K562 (cell line): ENCODE measurements at regions not wholly inside any gene's neighbourhood (a gene's known extent, or its start where the extent isn't known, plus 50 kb on each side); places are given as distances from the start of the nearest gene placed in this dataset.

ENCODE experiments used
- ETS2 ChIP-seq: IDR thresholded peaks from 2 replicates; pipeline ENCODE4 v1.6.1; 2016; ENCODE audit warnings: borderline replicate concordance, missing genetic modification characterization, mild to moderate bottlenecking, moderate library complexity, missing compliant biosample characterization; ENCODE audit not compliant: poor library complexity, severe bottlenecking
- HBP1 ChIP-seq: fragments of 450-650 bp; formaldehyde crosslinking; IDR thresholded peaks from 2 replicates; pipeline ENCODE4 v1.4.0; 2022; ENCODE audit warnings: missing genetic modification characterization
- KAT7 ChIP-seq: sonication (generic); formaldehyde crosslinking; IDR thresholded peaks from 2 replicates; pipeline ENCODE4 v1.8.0; 2022; ENCODE audit warnings: missing genetic modification reagents, mild to moderate bottlenecking, borderline replicate concordance
- MAX ChIP-seq: sonication (generic); formaldehyde crosslinking; IDR thresholded peaks from 2 replicates; pipeline ENCODE4 v1.9.0; 2022; ENCODE audit warnings: mild to moderate bottlenecking, missing genetic modification reagents
- OTX1 ChIP-seq: fragments of 450-650 bp; formaldehyde crosslinking; IDR thresholded peaks from 2 replicates; pipeline ENCODE4 v1.4.0; 2022; ENCODE audit warnings: mild to moderate bottlenecking
- PURB ChIP-seq: sonication (generic); formaldehyde crosslinking; IDR thresholded peaks from 2 replicates; pipeline ENCODE4 v1.9.0; 2021; ENCODE audit warnings: low read depth, mild to moderate bottlenecking, missing genetic modification reagents
- ZBTB33 ChIP-seq: sonication (generic); formaldehyde crosslinking; IDR thresholded peaks from 2 replicates; pipeline ENCODE4 v1.8.1; 2023; ENCODE audit warnings: mild to moderate bottlenecking, missing genetic modification reagents
- ZBTB49 ChIP-seq: sonication (generic); formaldehyde crosslinking; IDR thresholded peaks from 2 replicates; pipeline ENCODE4 v1.8.0; 2022; ENCODE audit warnings: missing genetic modification reagents, mild to moderate bottlenecking, borderline replicate concordance
- ZFPM2 ChIP-seq: fragments of 250-450 bp; sonication (Bioruptor Pico); IDR thresholded peaks from 2 replicates; pipeline ENCODE4 v1.5.1; 2022; ENCODE audit warnings: mild to moderate bottlenecking
- ZNF76 ChIP-seq: fragments of 250-450 bp; sonication (Bioruptor Pico); IDR thresholded peaks from 2 replicates; pipeline ENCODE4 v1.4.0; 2020; ENCODE audit warnings: mild to moderate bottlenecking, moderate library complexity, borderline replicate concordance

GRCh38 chr4:182062458-182062857 is 180.7 kb upstream of the TENM3 start (continued):
- no peak for TF ChIP-seq MAX (CRISPR knock-in tag)
- no peak for TF ChIP-seq ZBTB49 (CRISPR knock-in tag)
- TF ChIP-seq ETS2 (tag) = no peak
- no peak for TF ChIP-seq ZNF76 (CRISPR knock-in tag)
- TF ChIP-seq PURB (CRISPR knock-in tag) = no peak
- no peak for TF ChIP-seq OTX1
- no peak for TF ChIP-seq KAT7 (CRISPR knock-in tag)
- TF ChIP-seq HBP1 = no peak
- no peak for TF ChIP-seq ZBTB33 (CRISPR knock-in tag)
- no peak for TF ChIP-seq ZFPM2
